K562 (cell line): ENCODE measurements at regions not wholly inside any gene's neighbourhood (a gene's known extent, or its start where the extent isn't known, plus 50 kb on each side); places are given as distances from the start of the nearest gene placed in this dataset.

ENCODE experiments used
- ATAC-seq: fragments of 200-7000 bp; cut with Tn5 transposase; 3 replicates; pipeline ENCODE4 v1.9.1; 2020; ENCODE audit warnings: moderate library complexity
- BruUV-seq: library from RNA; stranded (reverse); fragments of 400-500 nt; replicated peaks from 2 replicates; lab custom pipeline; 2021; lab: Mats Ljungman, UMichigan
- CTCF ChIA-PET: fragments of 300-600 bp; formaldehyde crosslinking; extraction: SDS; loops from one replicate; lab custom pipeline; 2021; ENCODE audit warnings: low intra/inter-chr PET ratio; lab: Yijun Ruan, JAX
- POLR2A ChIA-PET: fragments of 300-600, 350-650 bp; sonication (Branson Sonifier 250); formaldehyde crosslinking; extraction: SDS; loops from one replicate; lab custom pipeline; 2021; ENCODE audit warnings: antibody characterized with exemption, inconsistent platforms; lab: Yijun Ruan, JAX
- DNase-seq, 4 experiments: peaks; one replicate each; pipeline versions ENCODE4 v3.0.0 to v3.0.0-alpha.2; 2011 to 2018; ENCODE audit warnings: low spot score in 3 of 4, mixed read lengths in 3 of 4; ENCODE audit errors: extremely low read depth in 1 of 4
- FAIRE-seq: peaks from 2 replicates; lab custom pipeline; 2011; peaks lifted over from hg19 to GRCh38; lab: Jason Lieb, UNC
- H2AFZ ChIP-seq: 2 replicates; pipeline ENCODE4 v1.6.0; 2011; ENCODE audit warnings: low read depth, low read length, control low read depth, inconsistent platforms
- H3K27ac ChIP-seq: fragments of 200-600 bp; 3 replicates; pipeline ENCODE4 v1.8.0; 2011; ENCODE audit warnings: low read depth, mild to moderate bottlenecking, control low read depth, inconsistent platforms, low read length, moderate library complexity, mixed read lengths; ENCODE audit errors: extremely low read depth
- H3K27me3 ChIP-seq, 2 experiments: fragments of 300-600 bp in 1 of 2; 2 replicates in 1 of 2; 3 replicates in 1 of 2; pipeline versions ENCODE4 v1.6.0 to v1.8.0; 2011; ENCODE audit warnings: inconsistent platforms in 2 of 2, low read length in 2 of 2, mild to moderate bottlenecking in 1 of 2, mixed read lengths in 1 of 2, moderate library complexity in 1 of 2; ENCODE audit not compliant: control insufficient read depth in 2 of 2, insufficient read depth in 2 of 2
- H3K36me3 ChIP-seq: fragments of 300-600 bp; 3 replicates; pipeline ENCODE4 v1.8.0; 2011; ENCODE audit warnings: mild to moderate bottlenecking, low read length, inconsistent platforms; ENCODE audit not compliant: control insufficient read depth, insufficient read depth
- H3K4me1 ChIP-seq, 2 experiments: fragments of 200-600 bp in 1 of 2; replicated peaks in 1 of 2; 2 replicates in 1 of 2; 3 replicates in 1 of 2; pipeline versions ENCODE4 v1.5.1 to v1.8.0; 2011; ENCODE audit warnings: inconsistent platforms in 2 of 2, low read length in 2 of 2, mild to moderate bottlenecking in 1 of 2, mixed read lengths in 1 of 2, moderate library complexity in 1 of 2; ENCODE audit not compliant: control insufficient read depth in 2 of 2, insufficient read depth in 2 of 2
- H3K4me2 ChIP-seq: 2 replicates; pipeline ENCODE4 v1.6.1; 2011; ENCODE audit warnings: low read length, control low read depth, inconsistent platforms, mixed read lengths; ENCODE audit not compliant: insufficient read depth
- H3K4me3 ChIP-seq: fragments of 200-600 bp; sonication (generic), shearing (Covaris generic); 2 replicates; pipeline ENCODE4 v1.5.1; 2016; ENCODE audit warnings: control low read depth, inconsistent platforms
- H3K79me2 ChIP-seq: fragments of 200-600 bp; 3 replicates; pipeline ENCODE4 v1.8.0; 2011; ENCODE audit warnings: low read length, inconsistent platforms; ENCODE audit not compliant: control insufficient read depth, insufficient read depth
- H3K9ac ChIP-seq, 2 experiments: 2 replicates each; pipeline versions ENCODE4 v1.6.0 to v1.6.1; 2011; ENCODE audit warnings: low read depth in 2 of 2, low read length in 2 of 2, control low read depth in 1 of 2, inconsistent platforms in 1 of 2, mild to moderate bottlenecking in 1 of 2, mixed read lengths in 1 of 2; ENCODE audit not compliant: insufficient read depth in 1 of 2
- H3K9me1 ChIP-seq: one replicate; pipeline ENCODE4 v1.6.0; 2011; ENCODE audit warnings: inconsistent platforms, mild to moderate bottlenecking, low read length, moderate library complexity; ENCODE audit not compliant: control insufficient read depth, insufficient read depth
- H3K9me3 ChIP-seq: replicated peaks from 2 replicates; pipeline ENCODE4 v1.5.1; 2011; ENCODE audit warnings: low read depth, low read length, inconsistent platforms; ENCODE audit not compliant: control insufficient read depth, insufficient read depth
- H4K20me1 ChIP-seq: replicated peaks from 2 replicates; pipeline ENCODE4 v1.6.1; 2011; ENCODE audit warnings: low read length, inconsistent platforms, mixed read lengths; ENCODE audit not compliant: control insufficient read depth, insufficient read depth
- SRF ChIP-seq, 2 experiments: fragments of 250-450, 450-650 bp in 1 of 2; sonication (Bioruptor Pico) in 1 of 2; sonication (generic) in 1 of 2; formaldehyde crosslinking; IDR thresholded peaks; 2 replicates each; pipeline versions ENCODE4 v1.5.0 to v1.5.1; 2020 to 2022; ENCODE audit warnings: mild to moderate bottlenecking in 1 of 2, missing genetic modification reagents in 1 of 2
- ZNF551 ChIP-seq: fragments of 250-450 bp; sonication (Bioruptor Pico); IDR thresholded peaks from 2 replicates; pipeline ENCODE4 v1.5.0; 2021; ENCODE audit warnings: mild to moderate bottlenecking, moderate library complexity
- WGBS: fragments of 100-300 bp; shearing (Covaris generic); methylation state at CpG from one replicate; pipeline ENCODE4 v1.1.6; 2016; ENCODE audit warnings: low coverage, mixed read lengths; ENCODE audit not compliant: insufficient coverage; ENCODE audit errors: missing lambda C conversion rate; 5-methylcytosine and 5-hydroxymethylcytosine counted together
- in situ Hi-C: fragments of 300-500 bp; cut with MboI; formaldehyde crosslinking; loops from 4 replicates; pipeline ENCODE4 v1.15.0; 2018; ENCODE audit warnings: inconsistent platforms, mixed read lengths
- intact Hi-C: fragments of 100-400 bp; cut with micrococcal nuclease; formaldehyde crosslinking; loops from 2 replicates; pipeline ENCODE4 v1.14.2; 2022
- TF ChIP-seq, protein P1 (sequence below): fragments of 250-450 bp; sonication (Bioruptor Pico); IDR thresholded peaks from 2 replicates; pipeline ENCODE4 v1.4.0; 2020; ENCODE audit warnings: mild to moderate bottlenecking, moderate library complexity, borderline replicate concordance

GRCh38 chr7:106177738-106178592, 65.9 kb upstream of the SYPL1 start:
- no peaks in the 10 kb centered on the region for H3K9me3 ChIP-seq
- FAIRE-seq, result no peak
- intact Hi-C loops (loop anchor here (2.0 kb wide), 1 partner anchor 107 kb away; the partner anchor contains the start of gene NAMPT), in situ Hi-C loops (loop anchor here (5.0 to 10.0 kb wide), 5 partner anchors 194 to 569 kb away; no protein-coding TSS in a partner anchor)
- no peaks in the 10 kb centered on the region for H3K27me3 ChIP-seq
- no peak for DNase-seq
- H3K4me1 ChIP-seq, result peaks cover 0 to 5% of the 10 kb centered on the region in 2 experiments; a peak in 3 of 5 replicates
- ChIA-PET CTCF (interaction anchor here (1.0 to 3.3 kb wide), 3 partner anchors 284 to 558 kb away, joined by 3 to 26 read pairs (median 23); partner anchors contain the start of gene CCDC71L), POLR2A (interaction anchor here (0.7 to 1.6 kb wide), 3 partner anchors 17 to 187 kb away, joined by 3 read pairs; no protein-coding TSS in a partner anchor)
- H3K79me2 ChIP-seq, result no peaks in the 10 kb centered on the region
- no peak for ATAC-seq
- TF ChIP-seq ZNF551 (CRISPR knock-in tag) (no peak), SRF (CRISPR knock-in tag; IDR thresholded peaks at IDR 0.05) (0 out of 4 replicates have a peak, but pooled peaks of 1 of the 2 experiments have one; percentile 16)
- TF ChIP-seq, protein P1, sequence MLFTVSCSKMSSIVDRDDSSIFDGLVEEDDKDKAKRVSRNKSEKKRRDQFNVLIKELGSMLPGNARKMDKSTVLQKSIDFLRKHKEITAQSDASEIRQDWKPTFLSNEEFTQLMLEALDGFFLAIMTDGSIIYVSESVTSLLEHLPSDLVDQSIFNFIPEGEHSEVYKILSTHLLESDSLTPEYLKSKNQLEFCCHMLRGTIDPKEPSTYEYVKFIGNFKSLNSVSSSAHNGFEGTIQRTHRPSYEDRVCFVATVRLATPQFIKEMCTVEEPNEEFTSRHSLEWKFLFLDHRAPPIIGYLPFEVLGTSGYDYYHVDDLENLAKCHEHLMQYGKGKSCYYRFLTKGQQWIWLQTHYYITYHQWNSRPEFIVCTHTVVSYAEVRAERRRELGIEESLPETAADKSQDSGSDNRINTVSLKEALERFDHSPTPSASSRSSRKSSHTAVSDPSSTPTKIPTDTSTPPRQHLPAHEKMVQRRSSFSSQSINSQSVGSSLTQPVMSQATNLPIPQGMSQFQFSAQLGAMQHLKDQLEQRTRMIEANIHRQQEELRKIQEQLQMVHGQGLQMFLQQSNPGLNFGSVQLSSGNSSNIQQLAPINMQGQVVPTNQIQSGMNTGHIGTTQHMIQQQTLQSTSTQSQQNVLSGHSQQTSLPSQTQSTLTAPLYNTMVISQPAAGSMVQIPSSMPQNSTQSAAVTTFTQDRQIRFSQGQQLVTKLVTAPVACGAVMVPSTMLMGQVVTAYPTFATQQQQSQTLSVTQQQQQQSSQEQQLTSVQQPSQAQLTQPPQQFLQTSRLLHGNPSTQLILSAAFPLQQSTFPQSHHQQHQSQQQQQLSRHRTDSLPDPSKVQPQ (CRISPR knock-in tag), result no peak
- no peaks in the 10 kb centered on the region for H3K9me1 ChIP-seq
- no TSS peak for BruUV-seq
- no peak overlapping the region for H3K4me3 ChIP-seq
- 52% methylated on average over 11 of the region's 11 CpGs for WGBS
- no peak overlapping the region for H3K4me2 ChIP-seq
- H2AFZ ChIP-seq, result no peak overlapping the region
- H4K20me1 ChIP-seq, result no peaks in the 10 kb centered on the region
- H3K36me3 ChIP-seq, result no peaks in the 10 kb centered on the region
- H3K9ac ChIP-seq, result peak overlapping the region in 1 of 2 experiments; percentile 11; a peak in 1 of 4 replicates
- no peak overlapping the region for H3K27ac ChIP-seq
